ENCODE measurements at regions not wholly inside any gene's neighbourhood (a gene's known extent, or its start where the extent isn't known, plus 50 kb on each side); places are given as distances from the start of the nearest gene placed in this dataset.

DNA sequence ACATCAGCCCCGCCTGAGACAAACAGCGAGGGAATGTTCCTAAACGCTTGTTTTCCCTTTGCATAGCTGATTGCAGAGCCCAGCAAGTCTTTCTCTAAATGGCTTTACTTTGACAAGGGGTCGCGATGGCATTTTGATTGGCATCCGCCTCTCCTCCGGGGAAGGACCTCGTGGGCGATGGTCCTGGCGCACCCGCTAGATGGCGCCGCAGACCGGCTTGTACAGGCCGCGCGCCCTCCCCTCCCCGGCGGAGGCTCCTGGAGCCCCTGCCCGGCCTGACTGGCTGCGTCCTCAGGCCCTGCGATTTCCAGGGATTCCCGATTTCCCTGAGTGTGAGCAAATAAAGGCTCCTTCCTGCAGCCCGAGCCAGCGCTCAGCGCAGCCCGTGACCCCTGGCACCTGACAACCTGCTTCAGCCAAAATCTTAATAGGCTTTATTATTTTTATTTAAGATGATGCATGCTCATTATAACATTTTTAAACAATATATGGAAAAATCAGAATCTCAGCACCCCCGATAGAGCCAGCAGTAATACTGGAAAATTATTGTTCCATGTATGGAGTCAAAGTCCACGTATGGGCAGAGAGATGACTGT is 468.3 kb downstream of the AACS start:
- TF ChIP-seq CTCF (IDR thresholded peaks at IDR 0.05; ENCODE audit: low read depth, low read length) = peak; percentile 55
- peak in 1 of 2 donors; percentile 3 for DNase-seq (ENCODE audit: low read depth in 2 of 2)
- H3K4me3 ChIP-seq (replicated peaks in 1 of 2; ENCODE audit: low read depth in 2 of 2, low read length in 2 of 2) = no peak overlapping the region

- no peak for TF ChIP-seq CTCF (IDR thresholded peaks at IDR 0.05; ENCODE audit: low read depth, low read length)
- H3K4me3 ChIP-seq (replicated peaks in 1 of 2; ENCODE audit: low read depth in 2 of 2, low read length in 2 of 2) = no peak overlapping the region
- no peak for DNase-seq (ENCODE audit: low read depth in 2 of 2)
These were observed 473.4 kb downstream of the AACS start for GRCh38 chr12:125538401-125539199.

DNA sequence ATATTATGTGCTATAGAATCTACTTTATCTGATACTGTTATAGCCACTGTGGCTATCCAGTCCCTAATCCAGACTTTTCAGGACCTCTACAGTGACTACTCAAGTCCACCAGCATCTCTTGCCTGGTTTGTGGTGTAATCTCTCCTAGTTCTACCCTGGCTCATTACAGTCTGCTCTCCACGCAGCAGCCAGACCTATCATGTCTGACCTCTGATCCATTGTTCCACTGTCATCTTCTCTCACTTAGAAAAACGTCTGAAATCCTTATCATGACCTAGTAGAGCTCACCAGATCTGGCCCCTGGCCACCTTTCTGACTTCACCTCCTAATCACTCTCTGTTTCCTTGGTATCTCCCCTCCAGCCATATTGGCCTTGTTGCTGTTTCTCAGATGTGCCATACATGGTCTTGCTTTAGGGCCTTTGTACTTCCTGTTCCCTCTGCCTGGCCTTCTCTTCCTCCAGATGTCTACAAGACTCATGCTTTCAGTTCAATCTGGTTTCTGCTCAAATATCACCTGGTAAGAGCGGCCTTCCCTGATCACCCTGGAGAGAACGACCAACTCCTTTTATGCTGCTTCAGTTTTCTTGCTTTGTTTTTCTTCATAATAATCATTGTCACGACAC is 475.5 kb downstream of the AACS start:
- DNase-seq (ENCODE audit: low read depth in 2 of 2) = no peak
- H3K4me3 ChIP-seq (replicated peaks in 1 of 2; ENCODE audit: low read depth in 2 of 2, low read length in 2 of 2) = no peak overlapping the region
- no peak for TF ChIP-seq CTCF (IDR thresholded peaks at IDR 0.05; ENCODE audit: low read depth, low read length)

DNA sequence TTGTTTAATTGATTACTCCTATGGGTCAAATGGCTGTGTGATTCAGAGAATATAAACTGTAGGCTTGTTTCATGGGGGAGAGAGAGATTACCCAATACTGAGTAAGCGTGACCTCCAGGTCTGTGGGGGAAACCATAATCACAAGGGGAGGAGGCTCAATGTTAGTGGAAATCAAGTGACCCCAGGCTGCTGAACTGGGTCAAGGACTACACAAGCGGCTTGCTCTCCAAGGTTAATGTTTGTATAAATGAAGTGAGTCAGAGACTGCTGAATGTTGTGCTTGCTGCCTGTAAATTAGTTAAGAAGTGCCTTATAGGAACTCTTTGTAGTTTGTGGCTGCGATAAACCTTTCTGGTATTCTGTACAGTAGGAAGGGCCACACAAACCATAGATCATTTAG is 479.7 kb downstream of the AACS start:
- no peak for TF ChIP-seq CTCF (IDR thresholded peaks at IDR 0.05; ENCODE audit: low read depth, low read length)
- DNase-seq (ENCODE audit: low read depth in 2 of 2) = no peak
- no peak overlapping the region for H3K4me3 ChIP-seq (replicated peaks in 1 of 2; ENCODE audit: low read depth in 2 of 2, low read length in 2 of 2)

DNA sequence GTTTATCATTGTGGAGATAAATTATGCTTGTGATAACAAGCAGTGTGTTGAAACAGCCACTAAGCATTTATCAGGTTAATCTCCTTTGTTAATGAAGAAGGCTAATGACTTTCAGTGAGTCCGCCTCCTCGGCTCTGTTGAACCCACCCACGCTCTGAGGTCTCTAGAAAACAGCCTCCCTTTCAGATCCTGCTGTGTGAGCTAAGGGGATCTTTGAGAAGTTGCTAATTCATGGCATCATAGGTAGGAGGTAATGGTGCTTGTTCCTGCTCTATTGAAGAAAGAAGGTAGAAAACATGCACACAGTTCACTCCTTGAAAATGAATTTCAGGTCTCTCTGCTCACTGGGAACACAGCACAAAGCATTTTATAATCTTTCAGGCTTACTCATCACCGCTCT is 483.9 kb downstream of the AACS start:
- no peak overlapping the region for H3K4me3 ChIP-seq (replicated peaks in 1 of 2; ENCODE audit: low read depth in 2 of 2, low read length in 2 of 2)
- TF ChIP-seq CTCF (IDR thresholded peaks at IDR 0.05; ENCODE audit: low read depth, low read length) = no peak
- DNase-seq (ENCODE audit: low read depth in 2 of 2) = no peak

DNA sequence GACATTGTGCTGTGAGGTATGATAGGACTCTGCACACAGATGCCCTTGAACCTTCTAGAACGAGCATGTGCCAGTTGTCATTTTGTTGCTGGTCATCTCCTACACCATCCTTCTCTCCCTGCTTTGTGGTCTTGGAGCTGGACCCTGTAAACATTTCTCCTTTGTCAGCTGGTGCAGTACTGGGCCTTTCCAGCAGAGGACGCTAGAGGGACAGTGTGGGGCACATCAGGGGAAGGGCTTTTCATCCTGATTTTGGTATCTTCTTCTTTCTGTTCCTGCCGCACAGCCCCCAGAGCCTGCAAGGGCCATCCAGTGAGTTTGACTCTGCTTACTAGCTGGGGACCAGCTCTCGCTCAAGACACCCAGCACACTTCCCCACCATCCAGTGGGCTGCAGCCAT is 484.6 kb downstream of the AACS start:
- peak; percentile 37 for TF ChIP-seq CTCF (IDR thresholded peaks at IDR 0.05; ENCODE audit: low read depth, low read length)
- no peak overlapping the region for H3K4me3 ChIP-seq (replicated peaks in 1 of 2; ENCODE audit: low read depth in 2 of 2, low read length in 2 of 2)
- DNase-seq (ENCODE audit: low read depth in 2 of 2) = no peak

All from cardiac fibroblast (primary cell).